Left lobe of liver (tissue), 2 donors: ENCODE measurements at regions not wholly inside any gene's neighbourhood (a gene's known extent, or its start where the extent isn't known, plus 50 kb on each side); places are given as distances from the start of the nearest gene placed in this dataset.

Experiments
- ATAC-seq: fragments of 200-7000 bp; cut with Tn5 transposase; one replicate; pipeline ENCODE4 v1.9.1; 2020; ENCODE audit warnings: mild to moderate bottlenecking, moderate library complexity
- DNase-seq: peaks from one replicate; pipeline ENCODE4 v3.0.0-alpha.2; 2020; ENCODE audit warnings: low spot score
- donor health status: DM: no; HTN: no; CAD: no; lungs with moderate emphysema.
- donor health status: DM: no; HTN: yes; CAD: no.

DNA sequence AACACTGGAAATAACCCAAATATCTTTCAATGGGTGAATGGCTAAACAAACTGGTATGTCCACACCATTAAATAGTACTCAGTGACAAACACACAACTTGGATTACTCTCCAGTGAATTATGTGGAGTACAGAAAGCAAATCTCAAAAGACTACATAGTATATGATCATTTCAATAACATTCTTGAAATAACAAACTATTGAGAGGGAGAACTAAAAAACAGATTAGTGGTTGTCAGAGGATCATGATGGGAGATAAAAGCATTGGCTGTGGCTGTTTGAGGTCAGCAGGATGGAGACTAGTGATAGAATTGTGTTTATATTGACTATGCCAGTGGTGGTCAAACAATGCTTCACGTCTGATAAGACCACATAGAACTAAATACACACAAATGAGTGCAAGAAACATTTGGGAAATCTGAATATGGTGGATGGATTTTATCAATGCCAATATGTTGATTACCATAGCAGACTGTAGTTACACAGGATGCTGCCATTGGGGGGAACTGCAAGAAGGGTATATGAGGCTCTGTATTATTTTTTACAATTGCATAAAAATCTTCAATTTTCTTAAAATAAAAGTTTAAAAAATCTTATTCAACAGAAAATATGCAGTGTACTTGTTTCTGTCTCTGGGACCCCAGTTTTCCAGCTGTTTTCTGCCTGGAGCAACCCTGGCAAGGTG lies 242.0 kb downstream of the TBXT start:
- DNase-seq: no peak

GRCh38 chr6:165922309-165922794 lies 245.3 kb downstream of the TBXT start:
- DNase-seq (no peak), ATAC-seq (no peak)

More for the DNA sequence above, 242.0 kb downstream of the TBXT start:
- no peak for ATAC-seq

DNA sequence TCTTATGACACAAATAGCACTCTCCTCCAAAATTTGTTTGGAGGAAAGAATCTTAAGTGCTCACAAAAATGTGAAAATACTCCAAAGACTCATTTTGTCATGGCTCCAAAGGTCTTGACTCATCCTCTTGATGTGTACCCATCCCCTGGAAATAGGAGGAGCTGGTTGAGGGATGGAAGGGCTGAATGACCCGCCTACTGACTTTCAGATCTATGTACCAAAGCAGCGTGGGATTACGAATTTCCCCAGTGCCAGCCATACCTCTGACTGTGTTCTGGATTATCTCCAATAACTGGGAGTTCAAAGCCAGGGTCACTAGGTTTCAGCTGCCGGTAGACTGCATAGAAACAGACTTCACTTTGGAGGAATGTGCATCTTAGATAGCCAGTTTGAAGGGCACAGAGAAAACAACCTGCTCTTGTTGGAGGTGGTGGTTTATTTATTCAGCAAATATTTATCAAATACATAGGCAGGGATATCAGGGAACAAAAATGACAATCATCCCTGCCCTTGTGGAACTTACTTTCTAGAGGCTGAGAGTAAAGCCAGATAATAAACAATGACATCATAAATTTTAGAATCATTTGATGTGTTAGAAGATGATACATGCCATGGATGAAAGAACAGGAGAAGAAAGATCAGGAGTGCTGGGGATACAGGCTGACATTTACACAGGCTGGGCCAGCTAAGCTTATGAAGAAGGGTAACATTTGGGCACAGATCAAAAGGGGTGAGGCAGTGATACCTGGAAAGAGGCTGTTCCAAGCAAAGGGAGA lies 246.6 kb downstream of the TBXT start:
- ATAC-seq (no peak), DNase-seq (no peak)

- ATAC-seq (no peak), DNase-seq (no peak)
These were observed 250.1 kb downstream of the TBXT start for GRCh38 chr6:165917576-165917975.

DNA sequence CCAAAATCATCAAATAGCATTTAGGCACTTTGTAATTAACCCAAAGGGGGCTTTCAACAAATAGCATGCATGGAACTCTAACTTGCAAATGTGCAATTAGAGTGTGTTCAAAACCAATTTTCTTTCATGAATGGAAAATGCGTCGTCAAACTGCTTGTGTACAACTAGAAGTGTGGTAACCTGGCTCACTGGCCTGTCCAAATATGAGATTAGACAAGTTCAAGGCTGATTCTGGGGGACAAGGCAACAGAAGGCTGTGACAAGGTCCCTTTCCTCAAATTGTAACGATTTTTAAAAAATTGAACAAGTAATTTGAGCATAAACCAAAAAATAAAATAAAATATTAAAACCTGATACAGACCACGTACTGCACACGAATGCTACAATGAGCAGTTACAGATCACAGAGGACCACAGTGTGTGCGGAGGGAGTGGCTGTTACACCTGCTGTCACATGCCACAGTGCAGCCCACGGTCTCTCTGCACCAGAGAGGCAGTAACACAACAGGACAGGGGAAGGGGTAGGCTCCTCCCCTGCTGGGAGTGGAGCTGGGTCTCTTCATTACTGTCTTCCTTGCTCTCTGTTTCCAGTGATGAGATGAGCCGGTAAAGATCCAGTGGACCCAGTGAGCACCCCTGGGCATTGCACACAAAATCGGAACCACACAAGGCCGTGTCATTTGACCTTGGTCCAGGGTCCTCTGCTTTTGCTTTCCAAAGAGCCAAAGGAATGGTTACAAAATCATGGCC lies 252.2 kb upstream of the PDE10A start:
- no peak for ATAC-seq
- no peak for DNase-seq

GRCh38 chr6:165913676-165914570 lies 250.9 kb upstream of the PDE10A start:
- ATAC-seq (no peak), DNase-seq (no peak)

- DNase-seq: no peak
- ATAC-seq: no peak
These were observed 247.3 kb upstream of the PDE10A start for GRCh38 chr6:165910184-165910966.

DNA sequence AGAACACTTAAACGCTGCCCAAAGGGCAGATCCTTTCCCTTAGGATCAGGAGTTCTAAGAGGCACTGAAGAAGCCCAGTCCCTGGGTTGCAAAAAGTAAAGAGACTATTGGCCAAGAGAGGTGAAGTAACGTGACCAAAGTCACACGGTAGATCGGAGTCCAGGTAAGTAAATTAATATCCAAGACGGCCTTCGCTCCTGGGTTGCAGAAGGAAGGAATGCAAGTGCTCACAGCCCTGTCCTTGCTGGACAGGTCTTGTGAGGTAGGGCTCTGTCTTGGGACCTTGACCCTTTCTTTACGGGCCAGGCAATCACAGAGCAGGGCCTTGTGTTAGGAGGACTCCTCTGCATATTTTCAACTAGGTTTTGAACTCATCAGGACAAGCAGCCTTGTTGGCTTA lies 243.7 kb upstream of the PDE10A start:
- no peak for ATAC-seq
- DNase-seq: no peak

DNA sequence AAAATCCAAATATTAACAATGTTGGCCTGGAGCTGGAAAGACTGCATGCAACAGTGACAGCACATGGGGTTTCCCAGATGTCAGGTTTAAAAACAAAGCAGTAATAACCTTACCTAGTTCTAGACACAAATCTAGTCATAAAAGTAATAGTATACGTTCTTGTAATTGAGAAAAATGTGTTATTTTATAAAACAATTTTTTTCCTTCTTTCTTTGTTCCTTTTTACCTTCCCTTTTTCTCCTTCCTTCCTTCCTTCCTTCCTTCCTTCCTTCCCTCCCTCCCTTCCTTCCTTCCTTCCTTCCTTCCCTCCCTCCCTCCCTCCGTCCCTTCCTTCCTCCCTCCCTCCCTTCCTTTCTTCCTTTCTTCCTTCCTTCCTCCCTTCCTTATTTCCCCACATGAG lies 242.7 kb upstream of the PDE10A start:
- no peak for ATAC-seq
- DNase-seq: no peak

- no peak for DNase-seq
- ATAC-seq: no peak
These were observed 237.9 kb upstream of the PDE10A start for GRCh38 chr6:165900970-165901369.

DNA sequence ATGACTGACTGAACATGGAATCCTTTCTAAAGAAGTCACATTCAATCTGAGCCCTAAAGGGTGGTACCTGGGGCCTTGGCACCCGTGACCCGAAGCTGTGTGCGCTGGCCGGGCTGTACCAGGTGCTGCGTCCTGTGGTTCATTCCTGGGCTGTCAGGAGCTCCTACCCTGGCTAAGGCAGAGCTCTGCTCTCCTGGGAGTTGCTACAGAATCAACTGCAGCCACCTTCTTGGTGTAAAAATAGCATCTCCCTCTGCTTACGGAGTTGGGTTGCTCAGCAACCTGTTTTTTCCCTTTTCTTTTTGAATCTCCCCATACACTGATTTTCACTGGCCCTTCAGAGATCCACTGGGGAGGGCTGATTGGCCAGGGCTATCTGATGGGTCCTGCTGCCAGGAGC lies 236.6 kb upstream of the PDE10A start:
- ATAC-seq (no peak), DNase-seq (no peak)

DNA sequence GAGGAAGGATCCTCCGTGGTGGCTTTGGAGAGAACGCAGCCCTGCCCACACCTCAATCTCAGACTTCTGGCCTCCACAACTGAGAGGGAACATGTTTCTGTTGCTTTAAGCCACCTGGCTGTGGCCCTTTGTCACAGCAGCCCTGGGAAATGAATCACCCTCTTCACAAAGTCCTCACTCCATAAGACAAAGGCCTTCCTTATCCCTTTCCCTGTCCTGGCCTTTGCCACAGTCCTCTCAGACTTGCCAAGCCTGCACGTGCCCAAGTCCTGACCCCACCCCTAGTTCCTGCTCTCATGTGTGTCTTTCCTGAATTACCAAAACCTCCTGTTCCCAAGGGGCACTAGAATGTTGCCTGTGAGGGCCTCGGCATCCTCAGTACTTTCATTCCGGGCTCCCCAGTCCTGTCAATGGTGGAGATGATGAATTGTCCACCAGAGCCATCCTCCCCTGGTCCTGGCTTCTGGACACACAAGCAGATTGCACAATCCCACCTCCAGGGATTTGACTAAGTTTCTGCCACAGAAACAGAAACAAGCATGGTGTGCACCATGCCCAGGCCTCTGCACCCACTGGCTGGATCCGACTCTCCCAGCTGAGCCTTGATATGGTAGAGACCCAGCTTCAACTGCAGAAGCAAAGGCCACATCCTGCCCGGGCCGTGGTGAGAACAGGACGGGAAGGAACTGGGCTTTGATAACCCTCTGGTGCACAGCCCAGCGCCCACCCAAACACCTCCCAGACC lies 232.6 kb upstream of the PDE10A start:
- no peak for DNase-seq

DNA sequence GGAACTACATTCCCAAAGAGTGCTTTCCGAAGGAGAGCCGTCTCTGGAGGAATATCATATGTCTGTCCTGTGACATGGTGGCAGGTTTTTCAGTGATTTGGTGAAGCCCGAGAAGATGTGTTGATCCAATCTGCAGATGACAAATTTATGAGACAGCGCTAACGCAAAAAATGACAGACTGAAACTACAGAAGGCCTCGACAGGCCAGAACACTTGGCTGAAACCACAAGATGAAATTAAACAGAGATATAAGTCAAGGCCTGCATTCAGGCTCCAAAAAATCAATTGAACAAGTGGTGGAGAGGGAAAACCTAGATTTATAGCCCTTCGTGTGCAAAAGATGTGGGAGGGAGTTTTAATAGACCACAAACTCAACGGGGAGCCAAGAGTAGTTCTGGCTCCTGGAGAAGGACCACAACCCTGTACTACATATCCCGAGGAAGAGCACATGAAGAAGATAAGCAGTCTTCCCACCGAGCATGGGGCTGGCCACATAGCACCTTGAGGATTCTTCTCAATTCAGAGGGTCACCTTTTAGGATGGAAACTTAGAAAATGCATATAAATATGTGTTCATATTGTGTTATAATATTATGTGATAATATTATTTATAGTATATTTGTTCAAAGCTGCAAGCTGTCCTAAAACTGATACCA lies 231.3 kb upstream of the PDE10A start:
- no peak for DNase-seq
- ATAC-seq: no peak

More for the DNA sequence above, 232.6 kb upstream of the PDE10A start:
- no peak for ATAC-seq

DNA sequence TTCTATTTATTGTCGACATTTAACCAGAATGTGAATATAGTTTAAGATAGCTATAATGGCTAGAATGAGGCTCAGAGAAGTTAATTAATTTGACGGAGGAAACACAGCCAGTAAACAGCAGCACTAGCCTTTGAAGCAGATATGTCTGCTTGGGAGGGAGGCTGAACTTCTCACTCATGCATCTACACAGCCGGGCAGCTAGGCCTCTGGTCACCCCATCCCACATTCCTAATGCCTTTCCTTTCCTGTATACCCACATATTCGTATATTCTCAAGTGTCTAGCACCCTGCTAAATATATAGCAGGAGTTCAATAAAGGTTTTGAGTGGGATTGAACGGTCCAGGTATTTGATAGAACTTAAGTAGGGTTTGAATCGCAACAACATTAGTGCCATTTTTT lies 230.4 kb upstream of the PDE10A start:
- ATAC-seq (no peak), DNase-seq (no peak)

- ATAC-seq (no peak), DNase-seq (no peak)
These were observed 228.3 kb upstream of the PDE10A start for GRCh38 chr6:165891320-165891719.

- DNase-seq: no peak
- no peak for ATAC-seq
These were observed 227.3 kb upstream of the PDE10A start for GRCh38 chr6:165890404-165890735.

DNA sequence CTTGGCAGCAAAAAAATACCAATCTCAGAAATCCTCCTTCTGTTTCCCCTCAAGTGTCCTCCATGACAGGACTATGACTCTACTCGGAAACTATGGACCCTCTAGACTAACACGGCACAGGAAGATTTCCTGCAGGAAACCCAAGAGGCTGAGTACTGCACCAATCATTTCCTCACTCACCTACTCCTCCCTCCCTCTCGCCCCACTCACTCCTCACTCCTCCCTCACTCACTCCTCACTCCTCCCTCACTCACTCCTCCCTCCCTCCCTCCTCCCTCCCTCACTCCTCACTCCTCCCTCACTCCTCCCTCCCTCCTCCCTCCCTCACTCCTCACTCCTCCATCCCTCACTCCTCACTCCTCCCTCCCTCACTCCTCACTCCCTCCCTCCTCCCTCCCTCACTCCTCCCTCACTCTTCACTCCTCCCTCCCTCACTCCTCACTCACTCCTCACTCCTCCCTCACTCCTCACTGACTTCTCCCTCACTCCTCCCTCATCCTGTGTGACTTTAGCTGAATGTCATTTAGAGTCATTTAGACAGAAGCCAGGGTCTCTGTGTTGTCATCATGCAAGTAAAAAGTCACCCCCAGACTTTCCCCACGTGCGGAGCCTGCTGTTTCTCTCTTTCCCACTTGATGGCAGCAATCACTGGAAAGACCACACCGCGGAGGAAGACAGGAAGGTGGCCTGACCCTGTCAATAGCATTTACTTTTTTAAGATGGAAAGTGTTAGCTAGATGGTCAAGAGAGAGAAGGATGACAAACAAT lies 226.8 kb upstream of the PDE10A start:
- ATAC-seq (peak; percentile 83), DNase-seq (no peak)

DNA sequence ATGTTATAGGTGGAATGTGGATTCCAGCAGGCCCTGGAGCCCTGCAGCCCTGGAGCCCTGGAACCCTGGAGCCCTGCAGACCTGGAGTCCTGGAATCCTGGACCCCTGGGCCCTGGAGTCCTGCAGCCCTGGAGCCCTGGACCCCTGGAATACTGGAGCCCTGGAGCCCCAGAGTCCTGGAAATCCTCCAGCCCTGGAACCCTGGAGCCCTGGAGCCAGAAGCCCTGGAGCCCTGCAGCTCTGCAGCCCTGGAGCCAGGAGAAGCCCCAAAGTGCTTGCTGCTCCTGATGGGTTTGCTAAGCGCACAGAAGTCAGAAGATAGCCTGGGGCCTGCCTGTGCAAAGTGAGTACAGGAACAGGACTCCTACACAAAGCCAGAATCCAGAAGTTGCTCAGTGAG lies 223.1 kb upstream of the PDE10A start:
- no peak for ATAC-seq
- DNase-seq: no peak
